ENCODE measurements at regions not wholly inside any gene's neighbourhood (a gene's known extent, or its start where the extent isn't known, plus 50 kb on each side); places are given as distances from the start of the nearest gene placed in this dataset.

- no TSS peak for BruUV-seq (replicated peaks)
- H3K4me1 ChIP-seq (ENCODE audit: control insufficient read depth, insufficient read depth, low read length): no peaks in the 10 kb centered on the region
- POLR2A ChIA-PET: no interaction called here
- TF ChIP-seq SIN3A (IDR thresholded peaks at IDR 0.05; ENCODE audit: borderline replicate concordance, insufficient read depth, low read depth, low read length) (no peak), CTCF (IDR thresholded peaks at IDR 0.05) (no peak), REST (IDR thresholded peaks at IDR 0.05; ENCODE audit: insufficient read depth in 1 of 2, low read depth in 2 of 2, low read length in 1 of 2) (no peak), TCF7L2 (IDR thresholded peaks at IDR 0.05; ENCODE audit: low read depth, low read length) (no peak), POLR2AphosphoS5 (IDR thresholded peaks at IDR 0.05; ENCODE audit: low read depth, low read length) (no peak)
- no peak for ATAC-seq
- no peaks in the 10 kb centered on the region for H3K36me3 ChIP-seq (ENCODE audit: control insufficient read depth, insufficient read depth, low read length)
- DNase-seq (ENCODE audit: low read depth, low spot score): no peak
- in situ Hi-C loops (cut with HindIII; ENCODE audit: low pct_unique_long_range_greater_than_20kb, low sequenced_read_pairs): no loop called here
- H3K9me3 ChIP-seq (ENCODE audit: control insufficient read depth, insufficient read depth, low read depth, low read length): no peaks in the 10 kb centered on the region
- H3K27ac ChIP-seq (ENCODE audit: low read length): no peak overlapping the region
- no peak overlapping the region for H3K4me3 ChIP-seq (ENCODE audit: low read depth in 2 of 2, low read length in 2 of 2)
- H3K27me3 ChIP-seq (ENCODE audit: control insufficient read depth, insufficient read depth, low read length): no peaks in the 10 kb centered on the region
- intact Hi-C loops (cut with micrococcal nuclease; ENCODE audit: unreplicated experiment): no loop called here
- CTCF ChIA-PET: no interaction called here
These were observed 198.1 kb upstream of the IGFBP7 start for GRCh38 chr4:57308301-57308700.

- no peak for ATAC-seq
- ChIA-PET POLR2A (no interaction called here), CTCF (interaction anchor here (0.7 kb wide), 1 partner anchor 1942 kb away, joined by 3 read pairs; no protein-coding TSS in a partner anchor)
- Histone ChIP-seq H3K4me3 (ENCODE audit: low read depth in 2 of 2, low read length in 2 of 2) (no peak overlapping the region), H3K27ac (ENCODE audit: low read length) (no peak overlapping the region), H3K9me3 (ENCODE audit: control insufficient read depth, insufficient read depth, low read depth, low read length) (no peaks in the 10 kb centered on the region), H3K4me1 (ENCODE audit: control insufficient read depth, insufficient read depth, low read length) (no peaks in the 10 kb centered on the region), H3K27me3 (ENCODE audit: control insufficient read depth, insufficient read depth, low read length) (no peaks in the 10 kb centered on the region), H3K36me3 (ENCODE audit: control insufficient read depth, insufficient read depth, low read length) (no peaks in the 10 kb centered on the region)
- no peak for DNase-seq (ENCODE audit: low read depth, low spot score)
- in situ Hi-C loops (cut with HindIII; ENCODE audit: low pct_unique_long_range_greater_than_20kb, low sequenced_read_pairs): no loop called here
- intact Hi-C loops (cut with micrococcal nuclease; ENCODE audit: unreplicated experiment): no loop called here
- BruUV-seq (replicated peaks): no TSS peak
- TF ChIP-seq POLR2AphosphoS5 (IDR thresholded peaks at IDR 0.05; ENCODE audit: low read depth, low read length) (no peak), CTCF (IDR thresholded peaks at IDR 0.05) (no peak), SIN3A (IDR thresholded peaks at IDR 0.05; ENCODE audit: borderline replicate concordance, insufficient read depth, low read depth, low read length) (no peak), REST (IDR thresholded peaks at IDR 0.05; ENCODE audit: insufficient read depth in 1 of 2, low read depth in 2 of 2, low read length in 1 of 2) (no peak), TCF7L2 (IDR thresholded peaks at IDR 0.05; ENCODE audit: low read depth, low read length) (no peak)
These were observed 195.7 kb upstream of the IGFBP7 start for GRCh38 chr4:57305836-57306235.
